Large intestine (tissue), 3 donors: ENCODE measurements at regions not wholly inside any gene's neighbourhood (a gene's known extent, or its start where the extent isn't known, plus 50 kb on each side); places are given as distances from the start of the nearest gene placed in this dataset.

Experiments used
- DNase-seq, 2 donors: peaks; one replicate each; pipeline versions ENCODE4 v3.0.0 to v3.0.0-alpha.2; 2013
- H3K27ac ChIP-seq: one replicate; pipeline ENCODE4 v1.5.1; 2013; ENCODE audit warnings: low read length
- H3K27me3 ChIP-seq: 2 replicates; pipeline ENCODE4 v1.6.1; 2013; ENCODE audit warnings: low read length; ENCODE audit not compliant: control insufficient read depth, insufficient read depth
- H3K36me3 ChIP-seq: 2 replicates; pipeline ENCODE4 v1.6.1; 2013; ENCODE audit warnings: low read length; ENCODE audit not compliant: control insufficient read depth, insufficient read depth
- H3K4me1 ChIP-seq: one replicate; pipeline ENCODE4 v1.6.1; 2013; ENCODE audit warnings: low read length; ENCODE audit not compliant: control insufficient read depth, insufficient read depth
- H3K4me3 ChIP-seq: one replicate; pipeline ENCODE4 v1.5.1; 2013; ENCODE audit warnings: low read length
- H3K9me3 ChIP-seq: one replicate; pipeline ENCODE4 v1.6.1; 2013; ENCODE audit warnings: mild to moderate bottlenecking, low read depth, low read length, moderate library complexity; ENCODE audit not compliant: control insufficient read depth
- WGBS: methylation state at CpG from one replicate; pipeline ENCODE4 v1.1.5; 2013; ENCODE audit warnings: low lambda C conversion rate; ENCODE audit not compliant: insufficient coverage; 5-methylcytosine and 5-hydroxymethylcytosine counted together

- Histone ChIP-seq H3K4me1 (peaks cover 7% of the 10 kb centered on the region), H3K9me3 (no peaks in the 10 kb centered on the region), H3K4me3 (no peak overlapping the region), H3K27me3 (no peaks in the 10 kb centered on the region), H3K36me3 (no peaks in the 10 kb centered on the region), H3K27ac (no peak overlapping the region)
- DNase-seq = peak in 1 of 2 donors; percentile 39
- 48% methylated on average over 4 of the region's 7 CpGs for WGBS
These were observed 690.7 kb downstream of the TUSC7 start for GRCh38 chr3:117400303-117400702.

GRCh38 chr3:117404141-117404540, 694.6 kb downstream of the TUSC7 start:
- Histone ChIP-seq H3K36me3 (no peaks in the 10 kb centered on the region), H3K9me3 (no peaks in the 10 kb centered on the region), H3K4me1 (peaks cover 7% of the 10 kb centered on the region), H3K4me3 (no peak overlapping the region), H3K27me3 (no peaks in the 10 kb centered on the region), H3K27ac (no peak overlapping the region)
- DNase-seq = no peak

- H3K4me1 ChIP-seq = peaks cover 7% of the 10 kb centered on the region
- no peaks in the 10 kb centered on the region for H3K9me3 ChIP-seq
- WGBS = no CpG with 5 or more reads among the region's 2 CpGs
- no peak overlapping the region for H3K27ac ChIP-seq
- H3K27me3 ChIP-seq = no peaks in the 10 kb centered on the region
- no peak for DNase-seq
- H3K4me3 ChIP-seq = no peak overlapping the region
- H3K36me3 ChIP-seq = no peaks in the 10 kb centered on the region
These were observed 695.2 kb downstream of the TUSC7 start for GRCh38 chr3:117404730-117405129.

- WGBS = no CpG with 5 or more reads among the region's 1 CpG
- Histone ChIP-seq H3K36me3 (no peaks in the 10 kb centered on the region), H3K9me3 (no peaks in the 10 kb centered on the region), H3K4me3 (no peak overlapping the region), H3K27me3 (no peaks in the 10 kb centered on the region), H3K27ac (no peak overlapping the region), H3K4me1 (peaks cover 7% of the 10 kb centered on the region)
- no peak for DNase-seq
These were observed 695.8 kb downstream of the TUSC7 start for GRCh38 chr3:117405359-117405758.

- Histone ChIP-seq H3K4me1 (no peaks in the 10 kb centered on the region), H3K27ac (no peak overlapping the region), H3K4me3 (no peak overlapping the region), H3K36me3 (no peaks in the 10 kb centered on the region), H3K27me3 (no peaks in the 10 kb centered on the region), H3K9me3 (no peaks in the 10 kb centered on the region)
- DNase-seq = no peak
These were observed 697.7 kb downstream of the TUSC7 start for GRCh38 chr3:117407317-117407716.

GRCh38 chr3:117408811-117409210, 699.2 kb downstream of the TUSC7 start:
- Histone ChIP-seq H3K4me1 (no peaks in the 10 kb centered on the region), H3K4me3 (no peak overlapping the region), H3K27ac (no peak overlapping the region), H3K27me3 (no peaks in the 10 kb centered on the region), H3K36me3 (no peaks in the 10 kb centered on the region), H3K9me3 (no peaks in the 10 kb centered on the region)
- no peak for DNase-seq

GRCh38 chr3:117409256-117409655, 699.7 kb downstream of the TUSC7 start:
- Histone ChIP-seq H3K36me3 (no peaks in the 10 kb centered on the region), H3K4me1 (no peaks in the 10 kb centered on the region), H3K9me3 (no peaks in the 10 kb centered on the region), H3K4me3 (no peak overlapping the region), H3K27me3 (no peaks in the 10 kb centered on the region), H3K27ac (no peak overlapping the region)
- no CpG with 5 or more reads among the region's 1 CpG for WGBS
- DNase-seq = no peak

GRCh38 chr3:117409701-117410459, 700.3 kb downstream of the TUSC7 start:
- Histone ChIP-seq H3K36me3 (no peaks in the 10 kb centered on the region), H3K4me1 (no peaks in the 10 kb centered on the region), H3K9me3 (no peaks in the 10 kb centered on the region), H3K27ac (no peak overlapping the region), H3K4me3 (no peak overlapping the region), H3K27me3 (no peaks in the 10 kb centered on the region)
- WGBS = no CpG with 5 or more reads among the region's 3 CpGs
- no peak for DNase-seq

GRCh38 chr3:117411971-117412370, 702.4 kb downstream of the TUSC7 start:
- DNase-seq = no peak
- Histone ChIP-seq H3K27me3 (no peaks in the 10 kb centered on the region), H3K36me3 (no peaks in the 10 kb centered on the region), H3K27ac (no peak overlapping the region), H3K4me1 (no peaks in the 10 kb centered on the region), H3K9me3 (no peaks in the 10 kb centered on the region), H3K4me3 (no peak overlapping the region)
- no CpG with 5 or more reads among the region's 4 CpGs for whole genome bisulfite sequencing

GRCh38 chr3:117417411-117417810, 707.8 kb downstream of the TUSC7 start:
- Histone ChIP-seq H3K36me3 (no peaks in the 10 kb centered on the region), H3K27me3 (no peaks in the 10 kb centered on the region), H3K4me1 (no peaks in the 10 kb centered on the region), H3K9me3 (no peaks in the 10 kb centered on the region), H3K27ac (no peak overlapping the region), H3K4me3 (no peak overlapping the region)
- 100% methylated on average over 1 of the region's 1 CpG for WGBS
- DNase-seq = no peak

GRCh38 chr3:117427081-117427480, 717.5 kb downstream of the TUSC7 start:
- Histone ChIP-seq H3K9me3 (no peaks in the 10 kb centered on the region), H3K27me3 (no peaks in the 10 kb centered on the region)

More at GRCh38 chr3:117427081-117427480, 717.5 kb downstream of the TUSC7 start:
- WGBS = no CpG with 5 or more reads among the region's 1 CpG
- no peak overlapping the region for H3K4me3 ChIP-seq
- no peaks in the 10 kb centered on the region for H3K4me1 ChIP-seq
- H3K36me3 ChIP-seq = no peaks in the 10 kb centered on the region
- DNase-seq = no peak
- no peak overlapping the region for H3K27ac ChIP-seq
